Heart left ventricle (tissue), 16 donors: ENCODE measurements at regions not wholly inside any gene's neighbourhood (a gene's known extent, or its start where the extent isn't known, plus 50 kb on each side); places are given as distances from the start of the nearest gene placed in this dataset.

Experiments used
- ATAC-seq, 4 donors: fragments of 200-7000 bp; cut with Tn5 transposase; one replicate each; pipeline ENCODE4 v1.9.1; 2020 to 2022; ENCODE audit warnings: moderate library complexity in 4 of 4, mild to moderate bottlenecking in 3 of 4, moderate number of reproducible peaks in 1 of 4
- DNase-seq, 5 donors: peaks; one replicate each; pipeline ENCODE4 v3.0.0-alpha.2; 2020
- H3K27ac ChIP-seq, 12 donors: fragments of 200-600 bp; sonication (generic) in 4 of 12; one replicate each; pipeline versions ENCODE4 v1.5.0 to v1.8.0; 2016 to 2022; ENCODE audit warnings: mild to moderate bottlenecking in 2 of 12
- H3K27me3 ChIP-seq, 9 donors: fragments of 200-600 bp; sonication (generic) in 2 of 9; one replicate each; pipeline versions ENCODE4 v1.5.1 to v1.8.0; 2016 to 2022; ENCODE audit warnings: mild to moderate bottlenecking in 3 of 9
- H3K36me3 ChIP-seq, 9 donors: fragments of 200-600 bp; sonication (generic) in 2 of 9; one replicate each; pipeline versions ENCODE4 v1.5.0 to v1.8.0; 2018 to 2022; ENCODE audit warnings: mild to moderate bottlenecking in 2 of 9
- H3K4me1 ChIP-seq, 12 donors: fragments of 200-600 bp; sonication (generic) in 4 of 12; one replicate each; pipeline versions ENCODE4 v1.5.0 to v1.8.0; 2016 to 2022; ENCODE audit warnings: mild to moderate bottlenecking in 3 of 12
- H3K4me3 ChIP-seq, 12 donors: fragments of 200-600 bp; sonication (generic) in 4 of 12; one replicate each; pipeline versions ENCODE4 v1.5.0 to v1.8.0; 2017 to 2022; ENCODE audit warnings: mild to moderate bottlenecking in 9 of 12, moderate library complexity in 4 of 12
- H3K9me3 ChIP-seq, 12 donors: fragments of 200-600 bp; sonication (generic) in 4 of 12; one replicate each; pipeline versions ENCODE4 v1.5.0 to v1.8.0; 2016 to 2022; ENCODE audit warnings: mild to moderate bottlenecking in 1 of 12
- CTCF ChIP-seq, 12 donors: fragments of 200-600 bp; sonication (generic) in 4 of 12; IDR thresholded peaks; one replicate each; pipeline versions ENCODE4 v1.5.0 to v1.8.0; 2018 to 2022; ENCODE audit warnings: antibody characterized with exemption in 12 of 12, mild to moderate bottlenecking in 5 of 12
- POLR2A ChIP-seq, 2 donors: fragments of 450-650 bp; IDR thresholded peaks; one replicate each; pipeline ENCODE4 v1.6.1; 2017; ENCODE audit warnings: antibody characterized with exemption in 2 of 2, mild to moderate bottlenecking in 2 of 2, moderate library complexity in 2 of 2
- WGBS, 4 donors: extraction: QIAGEN DNeasy Blood & Tissue Kit in 2 of 4; methylation state at CpG; one replicate each; pipeline versions ENCODE4 v1.1.5 to v1.1.7; 2013 to 2018; 5-methylcytosine and 5-hydroxymethylcytosine counted together
- intact Hi-C, 10 donors: fragments of 100-400 bp; cut with DNase I; formaldehyde crosslinking; loops; one replicate each; pipeline versions ENCODE4 v1.11.1 to v1.14.2; 2022
- donor health status: ischemic (EF 13 %, LVEDD 7.1; RV severe dilation, severe dysfunction).
- donor health status: healthy with polysubstance abuse.
- donor health status: DM: no; HTN: yes; CAD: no.
- donor health status: DM: no; HTN: no; CAD: no.
- donor health status: ischemic (EF 25% LVEDD 6.9; RV normal size, moderate dysfunction).
- donor health status: ischemic (EF 25% LVEDD 5.7; RV mildly dilated, moderate dysfunction).
- donor health status: healthy.
- donor health status: DM: yes; HTN: yes; CAD: no.
- donor health status: ischemic (EF 35%, LVEDD 5.7; RV mildly dilated, moderate dysfunction).
- donor health status: nonischemic (EF 11% LVEDD 7.7; RV severe dilation, severe dysfunction).
- donor health status: DM: yes; HTN: yes; CAD: no.
- donor health status: PGD.
- donor health status: ischemic (EF 29% LVEDD 5.4; RV normal size, mild dysfunction).
- donor health status: nonischemic (EF 23%, LVEDD 6.1; RV moderate dilation, normal function).

GRCh38 chr7:131095346-131095745 is 232.3 kb upstream of the MKLN1 start:
- H3K9me3 ChIP-seq: no peaks in the 10 kb centered on the region
- no peak overlapping the region for H3K27ac ChIP-seq
- TF ChIP-seq POLR2A (IDR thresholded peaks at IDR 0.05): no peak
- TF ChIP-seq CTCF (IDR thresholded peaks at IDR 0.05): no peak
- intact Hi-C loops: no loop called here
- ATAC-seq: no peak
- DNase-seq: no peak
- whole genome bisulfite sequencing, 4 donors: 72 to 88% (median 81%) methylated on average over 7 of the region's 7 CpGs
- peaks cover 0 to 37% (median 17%) of the 10 kb centered on the region in 9 donors for H3K36me3 ChIP-seq
- no peaks in the 10 kb centered on the region for H3K27me3 ChIP-seq
- H3K4me3 ChIP-seq: no peak overlapping the region
- H3K4me1 ChIP-seq: peaks cover 6 to 94% (median 73%) of the 10 kb centered on the region in 12 donors

- H3K4me1 ChIP-seq: peaks cover 6 to 95% (median 74%) of the 10 kb centered on the region in 12 donors
- DNase-seq (no peak), ATAC-seq (no peak)
- peaks cover 0 to 44% (median 23%) of the 10 kb centered on the region in 9 donors for H3K36me3 ChIP-seq
- no peaks in the 10 kb centered on the region for H3K9me3 ChIP-seq
- intact Hi-C loops: no loop called here
- TF ChIP-seq CTCF (IDR thresholded peaks at IDR 0.05) (no peak), POLR2A (IDR thresholded peaks at IDR 0.05) (no peak)
- H3K27ac ChIP-seq: peak overlapping the region in 1 of 12 donors; percentile 26
- H3K4me3 ChIP-seq: no peak overlapping the region
- no peaks in the 10 kb centered on the region for H3K27me3 ChIP-seq
- WGBS, 4 donors: 77 to 90% (median 80%) methylated on average over 7 of the region's 7 CpGs
These were observed 231.3 kb upstream of the MKLN1 start for GRCh38 chr7:131096267-131096927.

- ATAC-seq (no peak), DNase-seq (no peak)
- no peaks in the 10 kb centered on the region for H3K9me3 ChIP-seq
- no peak overlapping the region for H3K27ac ChIP-seq
- no peaks in the 10 kb centered on the region for H3K27me3 ChIP-seq
- no peak for TF ChIP-seq CTCF (IDR thresholded peaks at IDR 0.05)
- no peak for TF ChIP-seq POLR2A (IDR thresholded peaks at IDR 0.05)
- H3K36me3 ChIP-seq: peaks cover 0 to 49% (median 29%) of the 10 kb centered on the region in 9 donors
- 79 to 86% (median 84%) methylated on average over 13 of the region's 13 CpGs for WGBS, 4 donors
- intact Hi-C loops: no loop called here
- peaks cover 0 to 93% (median 77%) of the 10 kb centered on the region in 12 donors for H3K4me1 ChIP-seq
- H3K4me3 ChIP-seq: no peak overlapping the region
These were observed 229.9 kb upstream of the MKLN1 start for GRCh38 chr7:131097662-131098376.

- no peaks in the 10 kb centered on the region for H3K27me3 ChIP-seq
- no peak for TF ChIP-seq POLR2A (IDR thresholded peaks at IDR 0.05)
- TF ChIP-seq CTCF (IDR thresholded peaks at IDR 0.05): no peak
- DNase-seq: no peak
- H3K27ac ChIP-seq: peak overlapping the region in 1 of 12 donors; percentile 22
- H3K4me3 ChIP-seq: no peak overlapping the region
- intact Hi-C loops: no loop called here
- no peak for ATAC-seq
- 85 to 89% (median 87%) methylated on average over 3 of the region's 3 CpGs for WGBS, 4 donors
- H3K4me1 ChIP-seq: peaks cover 0 to 95% (median 80%) of the 10 kb centered on the region in 12 donors
- peaks cover 0 to 46% (median 33%) of the 10 kb centered on the region in 9 donors for H3K36me3 ChIP-seq
- no peaks in the 10 kb centered on the region for H3K9me3 ChIP-seq
These were observed 229.1 kb upstream of the MKLN1 start for GRCh38 chr7:131098527-131098926.
